ENCODE measurements at regions not wholly inside any gene's neighbourhood (a gene's known extent, or its start where the extent isn't known, plus 50 kb on each side); places are given as distances from the start of the nearest gene placed in this dataset.

- DNase-seq = no peak
These were observed 338.7 kb downstream of the PCDH18 start for GRCh38 chr4:137193564-137193963.

- no peak for DNase-seq
These were observed 350.9 kb downstream of the PCDH18 start for GRCh38 chr4:137181293-137181899.

GRCh38 chr4:137180349-137180748 lies 351.9 kb downstream of the PCDH18 start:
- DNase-seq = no peak

GRCh38 chr4:137156807-137157206 lies 375.5 kb downstream of the PCDH18 start:
- DNase-seq = no peak

- DNase-seq = no peak
These were observed 376.2 kb downstream of the PCDH18 start for GRCh38 chr4:137156054-137156453.

GRCh38 chr4:137131201-137131600 lies 401.1 kb downstream of the PCDH18 start:
- no peak for DNase-seq

GRCh38 chr4:137129845-137130244 lies 402.4 kb downstream of the PCDH18 start:
- DNase-seq = no peak

- DNase-seq = no peak
These were observed 402.9 kb downstream of the PCDH18 start for GRCh38 chr4:137129441-137129840.

- DNase-seq = no peak
These were observed 407.3 kb downstream of the PCDH18 start for GRCh38 chr4:137125011-137125410.

GRCh38 chr4:137124278-137124932 lies 407.9 kb downstream of the PCDH18 start:
- DNase-seq = peak; percentile 28

GRCh38 chr4:137122876-137123275 lies 409.4 kb downstream of the PCDH18 start:
- DNase-seq = no peak

- DNase-seq = no peak
These were observed 416.1 kb downstream of the PCDH18 start for GRCh38 chr4:137116144-137116543.

GRCh38 chr4:137106733-137107132 lies 425.6 kb downstream of the PCDH18 start:
- no peak for DNase-seq

- no peak for DNase-seq
These were observed 426.0 kb downstream of the PCDH18 start for GRCh38 chr4:137106287-137106686.

- DNase-seq = no peak
These were observed 441.3 kb downstream of the PCDH18 start for GRCh38 chr4:137090951-137091350.

GRCh38 chr4:137083571-137084135 lies 448.6 kb downstream of the PCDH18 start:
- no peak for DNase-seq

GRCh38 chr4:137082061-137082460 lies 450.2 kb downstream of the PCDH18 start:
- no peak for DNase-seq

GRCh38 chr4:137076908-137077307 lies 455.4 kb downstream of the PCDH18 start:
- DNase-seq = no peak

- no peak for DNase-seq
These were observed 456.7 kb downstream of the PCDH18 start for GRCh38 chr4:137075586-137075985.

GRCh38 chr4:137070614-137071013 lies 461.7 kb downstream of the PCDH18 start:
- no peak for DNase-seq

- no peak for DNase-seq
These were observed 462.8 kb downstream of the PCDH18 start for GRCh38 chr4:137069473-137069872.

GRCh38 chr4:137067735-137068134 lies 464.6 kb downstream of the PCDH18 start:
- DNase-seq = no peak

GRCh38 chr4:137065311-137065710 lies 467.0 kb downstream of the PCDH18 start:
- no peak for DNase-seq

- no peak for DNase-seq
These were observed 468.3 kb downstream of the PCDH18 start for GRCh38 chr4:137063961-137064360.

GRCh38 chr4:137043184-137043583 lies 489.1 kb downstream of the PCDH18 start:
- DNase-seq = no peak
